Hippocampal formation (tissue), 2 donors: ENCODE measurements at regions not wholly inside any gene's neighbourhood (a gene's known extent, or its start where the extent isn't known, plus 50 kb on each side); places are given as distances from the start of the nearest gene placed in this dataset.

Source experiments
- DNase-seq, 2 donors: peaks; one replicate each; lab custom pipeline; 2025; lab: John Stamatoyannopoulos, UW

DNA sequence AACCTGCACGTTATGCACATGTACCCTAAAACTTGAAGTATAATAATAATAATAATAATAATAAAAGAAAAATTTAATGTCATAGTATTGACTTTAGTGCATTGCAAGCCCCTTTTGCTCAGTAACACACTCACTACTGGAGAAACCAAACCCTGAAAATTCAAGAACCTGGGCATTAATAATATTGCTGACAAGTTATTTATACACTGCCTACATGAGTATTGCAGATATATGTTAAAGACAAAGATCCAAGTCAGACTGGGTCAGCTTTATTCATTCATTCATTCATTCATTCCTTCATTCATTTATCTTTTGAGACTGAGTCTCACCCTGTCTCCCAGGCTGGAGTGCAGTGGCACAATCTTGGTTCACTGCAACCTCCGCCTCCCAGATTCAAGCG, 1711.2 kb downstream of the TP53TG3F start:
- DNase-seq, result no peak

DNA sequence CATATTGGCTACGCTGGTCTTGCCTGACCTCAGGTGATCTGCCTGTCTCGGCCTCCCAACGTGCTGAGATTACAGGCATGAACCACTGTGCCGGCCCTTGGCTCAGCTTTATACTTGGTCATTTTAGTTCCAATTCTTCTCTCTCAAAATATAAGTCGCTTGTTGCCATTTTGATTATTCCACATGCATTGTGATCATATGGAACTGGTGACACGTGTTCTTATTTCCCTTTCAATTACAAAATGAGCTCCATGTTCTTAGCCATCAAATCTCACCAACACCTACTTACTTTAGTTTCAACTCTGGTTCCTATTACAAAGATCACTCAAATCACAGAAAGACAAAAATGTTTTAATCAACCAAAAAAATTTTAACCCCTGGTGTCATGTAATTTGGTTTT, 1711.7 kb downstream of the TP53TG3F start:
- DNase-seq, result no peak

DNA sequence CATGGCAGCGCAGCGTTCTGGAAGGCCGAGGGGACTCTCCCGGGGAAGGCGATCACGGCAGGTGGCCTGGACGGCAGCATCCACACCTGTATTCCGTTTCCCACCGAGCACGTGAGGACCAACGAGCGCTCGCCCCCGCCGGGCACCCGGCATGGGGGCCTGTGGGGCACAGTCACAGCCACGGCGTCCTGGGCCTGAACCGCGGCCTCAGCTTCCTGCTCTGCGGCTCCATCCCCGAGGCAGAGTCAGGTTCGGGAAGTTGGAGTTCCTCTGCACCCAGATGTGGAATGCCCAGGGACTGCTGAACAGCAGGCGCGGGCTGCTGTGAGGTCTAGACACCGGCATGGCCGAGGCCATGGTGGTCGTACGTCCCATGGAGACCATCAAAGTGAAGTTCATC, 1713.9 kb downstream of the TP53TG3F start:
- DNase-seq, result no peak

DNA sequence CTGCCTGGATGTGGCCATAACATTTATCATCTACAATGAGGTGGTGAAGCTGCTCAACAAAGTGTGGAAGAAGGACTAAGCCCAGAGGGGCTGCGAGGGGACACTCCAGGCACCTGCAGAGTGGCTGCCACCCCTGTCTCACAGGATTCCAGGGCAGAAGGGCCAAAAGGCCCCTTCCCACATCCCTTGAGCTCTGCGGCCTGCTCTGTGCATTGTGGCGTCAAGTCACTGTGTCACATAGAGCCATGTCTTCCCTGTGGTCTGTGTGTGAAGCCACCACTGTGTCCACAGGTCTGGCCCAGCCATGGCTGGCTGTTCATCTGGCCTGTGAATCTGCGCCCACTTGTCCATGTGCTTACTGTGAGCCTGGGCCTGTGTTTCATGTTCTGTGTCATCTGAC, 1714.6 kb downstream of the TP53TG3F start:
- no peak for DNase-seq

DNA sequence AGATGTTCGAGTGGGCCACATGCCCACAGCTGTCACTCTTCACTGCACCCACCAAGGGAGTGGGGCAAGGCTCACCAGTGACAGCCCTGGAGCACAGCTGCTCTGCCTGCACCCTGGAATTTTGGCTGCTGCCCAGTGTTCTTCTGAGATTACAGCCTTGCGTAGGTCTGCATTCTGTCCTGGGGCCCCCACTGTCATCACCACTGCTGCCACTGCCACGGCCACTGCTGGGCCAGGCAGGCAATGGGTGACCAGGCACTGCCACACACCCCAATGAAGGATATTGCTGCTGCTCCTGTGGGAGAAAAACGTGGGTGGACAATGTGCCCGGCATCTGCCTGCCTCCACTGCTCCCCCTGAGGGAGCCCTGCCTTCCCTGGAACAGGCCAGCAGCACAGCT, 1717.0 kb downstream of the TP53TG3F start:
- DNase-seq, result no peak

DNA sequence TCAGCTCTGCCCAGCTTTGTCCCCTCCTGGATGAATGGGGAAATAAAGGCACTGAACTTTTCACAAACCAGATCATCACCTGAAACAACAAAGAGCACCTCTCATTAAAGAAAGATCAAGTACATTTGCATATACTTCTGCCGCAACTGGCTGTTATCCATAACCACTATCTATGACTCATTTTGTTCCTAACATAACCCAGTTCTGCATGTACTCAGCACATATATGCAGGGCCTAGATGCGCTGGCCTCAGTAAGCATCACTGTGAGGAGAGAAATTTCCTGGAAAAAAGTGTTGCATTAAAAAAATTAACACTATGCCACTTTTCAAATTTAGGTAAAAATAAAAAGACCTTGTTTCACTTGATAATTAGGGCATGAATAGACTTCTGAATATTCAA, 1718.4 kb downstream of the TP53TG3F start:
- no peak for DNase-seq

DNA sequence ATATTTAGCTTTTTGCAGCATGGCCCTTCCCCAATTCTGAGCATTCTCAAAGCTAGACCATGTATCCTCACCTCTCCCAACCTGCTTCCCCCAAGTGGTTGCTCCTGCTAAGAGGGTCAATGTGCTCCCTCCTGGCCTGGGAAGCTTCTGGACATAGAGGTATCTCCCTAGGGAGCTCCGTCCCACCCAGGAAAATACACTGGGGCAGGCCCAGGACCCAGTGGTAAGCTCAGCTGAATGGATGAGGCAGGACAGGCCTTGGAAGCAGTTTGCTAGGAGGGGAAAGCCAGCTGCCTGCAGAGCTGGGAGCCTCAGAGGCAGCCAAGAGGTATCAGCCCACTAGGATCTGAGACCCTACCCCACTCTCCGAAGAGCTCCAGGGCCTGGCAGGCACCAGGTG, 1721.6 kb downstream of the TP53TG3F start:
- DNase-seq, result no peak

DNA sequence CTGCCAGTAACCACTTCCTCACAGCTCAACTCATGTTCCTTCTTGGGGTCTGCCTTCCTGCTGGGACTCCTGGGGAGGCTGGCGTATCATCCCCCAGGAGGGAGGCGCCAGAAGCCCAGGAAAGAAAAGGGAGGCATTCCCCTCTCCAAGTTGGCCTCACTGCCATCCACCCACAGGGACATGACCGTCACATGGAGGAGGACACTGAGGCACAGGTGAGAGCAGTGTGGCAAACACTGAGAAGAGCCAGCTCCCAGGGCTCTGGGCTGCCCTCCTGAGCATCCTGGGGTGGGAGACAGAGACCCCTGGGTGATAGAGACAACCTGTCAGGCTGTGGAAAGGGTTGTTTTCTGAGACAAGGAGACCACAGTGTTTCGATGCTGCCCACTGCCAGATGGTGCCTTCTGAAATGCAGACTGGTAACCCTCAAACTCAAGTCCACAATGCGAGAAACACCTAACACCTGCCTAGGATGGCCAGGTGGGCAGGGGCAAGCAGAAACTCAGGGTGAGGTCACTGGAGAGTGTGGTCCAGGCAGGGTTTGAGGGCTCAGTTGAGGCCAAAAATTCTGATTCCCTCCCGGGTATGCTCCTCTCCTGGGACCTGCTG, 1722.1 kb downstream of the TP53TG3F start:
- DNase-seq, result no peak

DNA sequence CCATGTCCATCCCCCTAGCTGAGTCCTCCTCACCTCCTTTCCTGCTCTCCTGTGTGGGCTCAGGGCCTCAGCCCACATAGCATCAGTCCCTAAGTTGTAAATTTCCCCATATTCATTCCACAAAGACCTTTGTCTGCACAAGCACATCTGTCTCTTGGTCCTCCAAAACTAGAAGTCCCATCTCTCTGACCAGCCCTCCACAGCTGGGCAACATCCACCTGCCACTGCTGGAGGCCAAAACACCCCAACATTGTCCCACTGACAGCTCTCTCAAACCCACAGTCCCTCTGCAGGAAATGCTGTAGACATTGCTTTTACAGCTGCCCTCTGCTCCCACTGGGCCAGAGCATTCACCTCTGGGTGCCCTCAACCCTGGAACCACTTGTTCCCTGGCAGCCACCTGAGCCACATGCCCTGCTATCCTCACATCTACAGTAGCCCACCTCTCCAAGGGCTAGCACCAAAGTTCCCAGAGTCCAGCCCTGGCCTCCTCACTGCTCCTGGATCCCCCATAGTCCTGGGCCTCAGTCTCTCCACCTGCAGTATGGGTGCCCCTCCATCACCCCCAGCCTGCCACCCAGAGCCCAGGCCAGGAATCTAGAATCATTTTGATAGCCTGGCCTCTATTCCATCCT, 1722.7 kb downstream of the TP53TG3F start:
- DNase-seq, result no peak

DNA sequence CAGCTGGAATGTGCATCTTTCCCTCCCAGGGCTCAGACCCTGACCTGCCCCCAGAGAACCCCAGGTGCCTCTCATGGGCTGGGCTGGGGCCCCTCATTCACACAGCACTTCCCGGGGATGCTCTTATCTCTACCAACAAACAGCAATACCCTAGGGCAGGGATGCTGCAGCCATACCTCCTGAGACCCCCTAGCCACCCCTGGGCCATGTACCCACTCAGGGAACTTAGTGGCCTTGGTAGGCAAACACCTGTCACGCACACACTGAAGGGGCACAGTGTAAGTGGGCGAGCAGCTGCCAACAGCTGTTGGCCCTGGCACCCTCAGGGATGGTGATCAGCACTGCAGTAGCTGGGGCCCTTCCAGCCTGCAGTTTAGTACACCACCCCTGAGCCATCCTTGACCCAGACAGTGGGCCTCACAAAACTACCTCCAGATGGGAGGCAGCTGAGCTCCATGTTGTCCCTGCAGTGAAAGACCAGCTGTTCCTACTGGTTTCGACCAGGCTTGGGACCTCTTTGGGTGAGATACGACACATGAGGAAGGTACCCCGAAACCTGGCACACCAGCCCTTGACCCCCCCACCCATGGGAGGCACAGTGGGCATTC, 1723.6 kb downstream of the TP53TG3F start:
- no peak for DNase-seq

DNA sequence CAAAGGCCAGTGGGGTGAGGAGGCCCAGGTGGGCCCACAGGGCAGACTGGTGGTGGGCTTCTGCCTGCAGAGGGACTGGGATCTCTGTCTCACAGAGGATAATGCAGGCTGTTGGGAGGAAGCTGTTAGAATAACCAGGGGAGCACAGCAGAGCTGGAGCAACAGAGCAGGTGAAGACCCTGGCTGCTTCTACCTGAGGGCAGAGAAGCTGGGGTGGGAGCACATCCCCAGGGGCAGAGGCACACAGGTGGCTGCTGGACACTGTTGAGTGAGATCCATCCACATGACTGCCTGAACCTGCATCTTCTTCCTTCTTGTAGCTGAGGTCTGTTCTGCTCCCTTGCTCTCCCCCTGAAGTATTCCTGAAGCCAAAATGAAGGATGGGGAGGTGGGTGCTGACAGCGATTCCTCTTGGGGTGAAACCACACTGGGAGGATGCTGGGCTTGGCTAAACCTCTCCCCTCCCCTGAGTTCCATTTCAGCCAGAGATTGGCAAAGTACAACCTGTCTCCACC, 1725.0 kb downstream of the TP53TG3F start:
- no peak for DNase-seq

DNA sequence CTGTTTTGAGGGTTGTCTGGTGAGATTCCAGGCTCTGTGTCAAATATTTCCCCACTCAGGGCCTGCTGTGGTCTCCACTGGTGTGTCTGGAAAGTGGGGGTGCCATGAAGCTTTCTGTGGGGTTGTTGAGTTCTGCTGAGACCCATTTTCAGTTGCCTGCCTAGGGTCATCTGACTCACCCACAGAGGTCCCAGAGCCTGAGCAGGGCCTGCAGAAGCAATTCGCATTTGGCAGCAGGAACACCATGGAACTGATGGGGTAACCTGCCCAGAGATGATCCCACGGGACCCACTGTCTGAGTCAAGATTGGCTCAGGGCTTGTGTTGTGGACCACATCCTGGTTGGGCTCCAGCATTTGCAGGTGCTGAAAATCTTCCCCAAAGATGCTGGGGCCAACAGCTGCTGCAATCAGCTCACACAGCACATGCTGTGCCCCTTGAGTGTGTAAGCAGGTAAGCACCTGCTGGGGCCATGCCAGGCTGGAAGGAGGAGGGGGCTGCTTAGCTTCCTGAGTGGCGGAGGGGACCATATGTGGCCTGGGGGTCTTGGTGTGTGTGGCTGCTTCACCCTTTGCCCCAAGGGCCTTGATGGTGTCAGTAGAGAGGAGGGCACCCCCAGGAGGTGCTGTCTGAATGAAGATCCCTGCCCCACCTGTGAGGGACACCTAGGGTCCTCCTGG, 1726.1 kb downstream of the TP53TG3F start:
- DNase-seq, result no peak

DNA sequence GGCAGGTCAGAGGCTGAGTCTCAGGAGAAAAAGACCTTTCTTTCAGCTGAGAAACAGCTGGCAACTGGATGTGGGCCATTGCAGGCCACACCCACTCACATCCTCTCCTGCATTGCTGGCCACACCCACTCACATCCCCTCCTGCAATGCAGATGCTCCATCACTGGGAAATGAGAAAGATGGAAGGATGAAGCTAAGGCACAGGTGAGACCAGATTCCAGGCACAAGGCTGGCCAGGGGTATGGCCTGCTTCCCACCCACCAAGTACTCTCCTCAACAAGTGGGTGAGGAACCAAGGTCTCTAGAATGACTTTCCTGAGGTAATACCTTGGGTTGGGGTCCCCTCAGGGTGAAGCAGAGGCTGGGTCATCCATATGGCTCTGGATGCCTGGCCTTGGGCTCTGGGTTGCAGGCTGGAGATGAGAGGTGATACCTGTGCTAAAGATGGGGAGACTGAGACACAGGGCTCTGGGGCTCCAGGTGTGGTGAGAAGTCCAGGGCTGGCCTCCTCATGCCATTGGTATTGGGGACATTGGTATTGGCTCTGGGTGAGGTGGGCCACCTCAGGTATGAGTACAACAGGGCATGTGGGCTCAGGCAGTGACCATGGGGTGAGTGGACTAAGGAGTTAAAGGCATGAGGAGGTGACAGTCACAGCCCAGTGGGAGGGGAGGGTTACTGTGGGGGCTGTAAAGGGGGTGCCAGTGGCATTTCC, 1726.8 kb downstream of the TP53TG3F start:
- no peak for DNase-seq

DNA sequence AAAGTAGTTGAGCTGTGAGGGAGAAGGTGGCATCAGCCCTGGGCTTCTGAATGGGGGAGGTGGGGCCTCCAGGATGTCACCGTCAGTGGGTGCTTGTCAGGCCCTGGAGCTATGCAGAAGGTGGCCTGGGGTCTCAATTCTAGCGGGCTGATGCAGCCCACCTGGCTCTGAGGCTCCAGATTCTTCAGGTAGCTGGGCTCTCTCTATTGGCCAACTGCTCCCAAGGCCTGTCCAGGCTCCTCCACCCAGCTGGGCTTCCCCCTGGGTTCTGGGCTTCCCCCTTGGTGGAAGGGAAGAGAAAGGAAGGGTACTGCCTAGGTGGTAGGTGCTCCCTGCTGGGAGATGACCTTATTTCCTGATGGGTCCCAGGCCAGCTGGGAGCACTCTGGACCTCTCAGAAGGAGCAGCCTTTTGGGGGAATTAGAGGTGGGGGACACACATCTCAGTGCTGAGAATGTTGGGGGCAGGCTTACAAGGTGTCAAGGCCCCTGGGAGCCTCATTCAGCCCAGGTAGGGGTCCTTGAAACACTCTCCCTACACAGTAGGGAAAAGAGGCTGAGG, 1728.3 kb downstream of the TP53TG3F start:
- DNase-seq, result no peak

DNA sequence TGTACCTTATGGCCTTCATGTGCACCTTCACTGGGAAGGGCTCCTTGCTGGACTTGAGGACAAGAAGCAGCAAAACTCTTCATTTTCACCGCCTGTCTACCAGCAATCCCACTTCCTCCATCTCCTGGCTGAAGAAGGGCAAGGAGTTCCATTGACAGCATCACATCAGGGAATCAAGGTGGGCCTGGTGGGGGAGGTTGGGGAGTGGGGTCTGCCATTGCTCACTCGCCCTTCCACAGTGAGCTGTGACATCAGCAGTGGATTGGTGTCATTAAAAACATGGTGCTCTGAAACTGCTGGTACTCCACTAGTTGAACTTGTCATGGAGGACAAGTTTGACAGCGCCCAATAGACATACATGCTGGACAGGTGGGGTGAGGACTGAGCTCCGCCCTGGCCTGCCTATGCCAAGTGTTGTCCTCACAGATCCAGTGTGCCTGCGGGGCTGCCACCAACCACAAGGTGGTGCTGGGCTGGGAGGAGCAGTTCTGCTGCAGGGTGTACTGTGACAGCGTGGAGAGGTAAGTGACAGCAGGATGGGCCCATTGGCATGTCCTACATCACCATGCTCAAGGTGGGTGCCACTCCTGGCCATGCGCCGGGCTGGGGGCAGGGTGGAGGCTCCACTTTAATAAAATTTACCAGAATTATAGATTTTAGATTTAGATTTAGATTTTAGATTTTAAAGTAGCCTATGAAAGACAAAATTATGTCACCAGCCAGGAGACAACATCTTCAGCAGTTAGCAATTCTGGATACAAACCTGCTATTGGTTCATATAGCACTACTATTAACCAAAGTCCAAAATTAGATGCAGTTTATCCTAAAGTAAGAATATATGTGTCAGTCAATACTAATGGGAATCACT, 1729.1 kb downstream of the TP53TG3F start:
- DNase-seq, result no peak

DNA sequence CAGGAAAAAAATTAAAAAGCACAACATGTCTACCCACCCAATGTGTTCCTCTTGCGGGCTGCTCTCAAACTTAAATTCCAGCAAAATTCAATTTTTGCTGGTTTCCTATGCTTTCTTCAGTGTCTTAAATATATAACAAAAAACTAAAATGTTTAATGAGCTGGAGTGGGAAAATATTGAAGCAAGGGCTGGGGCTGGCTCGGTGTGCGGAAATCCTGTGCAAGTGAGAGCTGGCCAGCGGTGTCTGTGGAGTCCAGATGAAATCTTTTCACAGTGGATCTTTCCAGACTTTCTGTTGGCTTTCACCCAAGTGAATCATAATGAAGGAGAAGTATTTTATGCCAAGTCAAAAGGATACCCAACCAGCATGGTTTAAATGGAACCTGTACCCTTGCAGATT, 1733.6 kb downstream of the TP53TG3F start:
- no peak for DNase-seq

DNA sequence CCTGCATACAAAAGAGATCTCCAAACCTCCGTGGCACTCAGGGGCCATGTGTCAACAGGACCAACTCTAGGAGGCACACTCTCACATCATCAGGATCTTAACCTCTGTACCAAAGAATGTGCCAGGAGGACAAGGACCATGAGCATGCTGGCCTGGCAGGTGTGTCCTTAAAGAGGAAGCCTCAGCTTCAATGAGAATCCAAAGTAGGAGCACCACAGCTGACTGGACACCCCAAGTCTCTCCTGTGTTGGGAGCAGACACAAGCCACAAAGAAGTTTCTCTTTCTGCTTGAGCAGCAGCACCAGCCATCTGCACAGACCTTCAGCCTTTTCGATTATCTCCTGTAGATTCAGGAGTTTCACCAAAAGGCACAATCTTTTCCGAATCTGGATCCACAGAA, 1734.5 kb downstream of the TP53TG3F start:
- DNase-seq, result no peak

DNA sequence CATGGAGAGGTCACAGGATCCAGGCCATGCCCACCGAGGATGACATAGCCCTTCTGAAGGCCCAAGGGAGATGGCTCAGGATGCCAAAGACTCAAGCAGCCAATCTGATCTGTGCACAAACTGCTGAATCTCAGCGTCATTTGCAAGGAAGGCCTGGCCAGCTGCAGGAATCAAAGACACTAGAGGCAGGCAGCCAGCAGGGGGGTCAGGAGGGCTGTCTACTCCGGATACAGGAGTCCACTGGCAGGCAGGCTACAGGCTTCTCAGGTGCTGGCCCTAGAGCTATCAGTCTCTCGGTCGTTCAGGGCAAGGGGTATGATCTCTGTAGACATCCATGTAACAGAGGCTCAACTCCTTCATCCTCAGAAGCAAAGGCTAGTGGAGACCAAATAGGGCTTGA, 1735.3 kb downstream of the TP53TG3F start:
- no peak for DNase-seq

DNA sequence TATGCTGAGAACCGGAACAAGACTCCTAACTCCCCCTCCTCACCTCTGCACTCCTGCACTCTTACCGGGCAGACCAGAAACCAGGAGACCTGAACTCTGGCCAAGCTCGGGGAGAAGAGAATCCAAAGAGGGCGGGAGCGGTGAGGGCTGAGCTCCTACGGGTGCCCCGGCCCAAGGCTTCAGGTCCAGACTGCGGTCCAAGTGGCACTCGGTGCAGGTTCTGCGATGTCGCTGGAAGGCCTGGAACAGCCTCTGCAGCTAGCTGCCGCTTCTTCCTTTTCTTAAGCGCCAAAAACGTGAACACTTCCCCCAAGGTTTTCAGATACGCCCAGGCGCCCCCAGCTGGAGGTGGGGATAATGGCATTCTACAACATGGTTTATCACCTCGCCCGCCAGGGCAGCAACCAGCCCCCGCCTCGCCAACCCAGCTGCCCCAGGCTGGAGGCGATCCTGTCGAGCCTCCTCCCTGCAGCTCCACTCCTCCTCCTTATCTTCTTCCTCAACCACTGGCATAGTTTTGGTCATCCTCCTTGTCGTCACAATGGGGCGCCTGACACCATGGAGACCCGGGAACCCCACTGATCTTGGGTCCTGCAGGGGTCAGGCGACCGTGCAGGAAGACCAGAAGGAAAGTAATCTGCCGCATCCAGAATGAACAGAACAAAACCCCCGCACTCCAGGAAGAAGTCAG, 1735.9 kb downstream of the TP53TG3F start:
- DNase-seq, result no peak

DNA sequence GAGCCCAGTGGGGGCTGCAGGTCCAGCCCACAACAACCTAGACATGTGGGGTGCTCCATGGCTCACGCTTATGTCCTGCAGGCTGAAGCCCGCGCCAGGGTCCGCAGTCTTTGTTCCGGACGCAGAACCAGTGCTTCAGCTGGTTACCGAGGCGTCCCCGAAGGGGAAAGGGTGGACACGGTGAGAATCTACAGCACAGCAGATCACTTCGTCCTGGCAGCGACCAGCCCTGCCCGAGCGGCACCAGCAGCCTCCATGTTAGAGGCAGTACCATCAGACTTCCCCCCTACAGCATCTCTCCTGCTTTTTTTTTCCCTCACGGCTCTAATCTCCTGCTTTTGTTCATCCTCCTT, 1736.4 kb downstream of the TP53TG3F start:
- DNase-seq, result no peak
